WI38 (cell line): ENCODE measurements at regions not wholly inside any gene's neighbourhood (a gene's known extent, or its start where the extent isn't known, plus 50 kb on each side); places are given as distances from the start of the nearest gene placed in this dataset.

Source experiments
- H3K4me3 ChIP-seq: 2 replicates; pipeline ENCODE4 v1.5.1; 2011; ENCODE audit warnings: low read depth, mild to moderate bottlenecking, control low read depth, low read length
- TF ChIP-seq, protein P1 (sequence below): IDR thresholded peaks from 2 replicates; pipeline ENCODE4 v1.5.1; 2012; ENCODE audit warnings: low read depth, mild to moderate bottlenecking, control low read depth, low read length

DNA sequence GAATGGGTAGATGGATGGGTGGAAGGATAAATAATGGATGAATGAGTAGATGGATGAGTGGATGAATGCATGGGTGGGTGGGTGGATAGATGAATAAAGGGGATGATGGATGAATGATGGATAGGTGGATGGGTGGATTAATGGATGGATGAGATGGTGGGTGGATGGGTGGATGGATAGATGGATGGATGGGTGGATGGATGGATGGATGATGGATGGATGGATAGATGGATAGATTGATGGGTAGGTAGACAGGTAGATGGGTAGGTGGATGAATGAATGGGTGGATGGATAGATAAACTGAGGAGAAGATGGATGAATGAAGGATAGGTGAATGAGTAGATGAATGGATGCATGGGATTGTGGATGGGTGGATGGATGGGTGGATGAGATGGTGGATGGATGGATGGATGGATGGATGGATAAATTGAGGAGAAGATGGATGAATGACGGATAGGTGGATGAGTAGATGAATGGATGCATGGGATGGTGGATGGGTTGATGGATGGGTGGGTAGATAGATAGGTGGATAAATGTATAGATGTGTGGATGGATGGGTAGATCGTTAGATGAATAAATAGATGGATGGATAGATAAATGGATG is 331.3 kb downstream of the MN1 start:
- TF ChIP-seq, protein P1, sequence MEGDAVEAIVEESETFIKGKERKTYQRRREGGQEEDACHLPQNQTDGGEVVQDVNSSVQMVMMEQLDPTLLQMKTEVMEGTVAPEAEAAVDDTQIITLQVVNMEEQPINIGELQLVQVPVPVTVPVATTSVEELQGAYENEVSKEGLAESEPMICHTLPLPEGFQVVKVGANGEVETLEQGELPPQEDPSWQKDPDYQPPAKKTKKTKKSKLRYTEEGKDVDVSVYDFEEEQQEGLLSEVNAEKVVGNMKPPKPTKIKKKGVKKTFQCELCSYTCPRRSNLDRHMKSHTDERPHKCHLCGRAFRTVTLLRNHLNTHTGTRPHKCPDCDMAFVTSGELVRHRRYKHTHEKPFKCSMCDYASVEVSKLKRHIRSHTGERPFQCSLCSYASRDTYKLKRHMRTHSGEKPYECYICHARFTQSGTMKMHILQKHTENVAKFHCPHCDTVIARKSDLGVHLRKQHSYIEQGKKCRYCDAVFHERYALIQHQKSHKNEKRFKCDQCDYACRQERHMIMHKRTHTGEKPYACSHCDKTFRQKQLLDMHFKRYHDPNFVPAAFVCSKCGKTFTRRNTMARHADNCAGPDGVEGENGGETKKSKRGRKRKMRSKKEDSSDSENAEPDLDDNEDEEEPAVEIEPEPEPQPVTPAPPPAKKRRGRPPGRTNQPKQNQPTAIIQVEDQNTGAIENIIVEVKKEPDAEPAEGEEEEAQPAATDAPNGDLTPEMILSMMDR, result no peak
- H3K4me3 ChIP-seq, result no peak overlapping the region

DNA sequence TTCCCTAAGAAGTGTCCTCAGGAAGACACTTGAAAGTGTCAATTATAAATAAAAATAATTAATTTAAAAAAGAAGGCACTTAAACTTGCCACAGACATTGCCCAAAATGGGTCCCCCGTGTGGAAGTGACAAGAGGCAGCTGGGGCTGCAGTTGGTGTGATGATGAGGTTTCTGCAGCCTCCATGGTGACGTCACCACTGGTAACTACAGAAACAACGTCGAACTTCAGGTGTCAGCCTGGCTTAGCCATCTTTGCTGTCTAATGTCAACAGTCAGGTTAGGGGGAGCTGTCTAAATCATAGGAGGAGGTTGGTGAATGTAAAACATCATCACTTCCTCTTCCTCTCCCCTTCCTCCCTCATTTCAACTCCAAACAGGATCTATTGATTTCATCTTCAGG is 328.6 kb downstream of the MN1 start:
- no peak overlapping the region for H3K4me3 ChIP-seq
- TF ChIP-seq, protein P1, result no peak

- TF ChIP-seq, protein P1, result no peak
- H3K4me3 ChIP-seq, result no peak overlapping the region
Measured at GRCh38 chr22:27473533-27473932, 328.0 kb downstream of the MN1 start.

DNA sequence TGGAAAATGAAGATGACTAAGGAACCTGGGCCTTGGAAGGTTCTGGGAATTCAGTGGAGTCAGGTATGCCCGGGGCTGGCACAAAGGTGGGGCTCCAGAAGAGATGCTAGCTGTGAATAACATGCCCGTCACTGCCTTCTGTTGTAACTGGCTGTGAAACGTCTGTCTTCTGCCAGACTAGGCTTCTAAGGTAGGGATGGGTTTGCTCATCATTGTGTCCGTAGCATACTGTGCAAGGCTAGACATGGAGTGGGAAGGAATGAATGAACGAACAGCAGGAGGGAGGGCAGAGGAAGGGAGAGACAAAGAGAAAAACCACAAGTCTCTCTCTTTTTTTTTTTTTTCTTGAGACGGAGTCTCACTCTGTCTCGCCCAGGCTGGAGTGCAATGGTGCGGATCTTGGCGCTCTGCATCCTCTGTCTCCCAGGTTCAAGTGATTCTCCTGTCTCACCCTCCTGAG is 327.4 kb downstream of the MN1 start:
- no peak overlapping the region for H3K4me3 ChIP-seq
- TF ChIP-seq, protein P1, result no peak

GRCh38 chr22:27474711-27475547 is 326.6 kb downstream of the MN1 start:
- TF ChIP-seq, protein P1, result no peak
- H3K4me3 ChIP-seq, result no peak overlapping the region

- TF ChIP-seq, protein P1, result no peak
- no peak overlapping the region for H3K4me3 ChIP-seq
Measured at GRCh38 chr22:27475548-27475897, 326.0 kb downstream of the MN1 start.

DNA sequence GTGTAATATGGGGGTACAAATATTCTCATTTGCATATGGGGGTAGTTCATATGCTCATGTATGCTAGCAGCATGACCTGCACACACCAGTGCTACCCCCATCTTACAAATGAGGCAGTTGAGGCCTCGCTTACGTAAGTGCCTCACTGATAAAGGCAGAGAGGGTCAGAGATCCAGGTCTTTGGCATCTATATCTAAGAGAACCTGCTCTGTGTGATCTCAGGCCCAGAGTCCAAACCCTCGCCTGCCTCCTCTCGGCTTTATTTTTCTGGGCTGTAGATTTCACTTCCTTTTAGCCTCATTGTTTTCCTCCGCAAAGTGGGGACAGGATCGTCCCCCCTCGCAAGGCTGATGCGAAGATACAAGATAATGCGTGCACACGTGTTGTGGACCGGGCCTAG is 325.2 kb downstream of the MN1 start:
- TF ChIP-seq, protein P1, result no peak
- no peak overlapping the region for H3K4me3 ChIP-seq
